Pancreas (tissue), 10 donors: ENCODE measurements at regions not wholly inside any gene's neighbourhood (a gene's known extent, or its start where the extent isn't known, plus 50 kb on each side); places are given as distances from the start of the nearest gene placed in this dataset.
"Not testable (repeated sequence)": the region's sequence is repeated elsewhere in the genome, so short reads cannot be mapped to it uniquely, and the experiment has no call there.

Source experiments
- ATAC-seq, 4 donors: fragments of 200-7000 bp; cut with Tn5 transposase; one replicate each; pipeline versions ENCODE4 v1.8.0 to v1.9.1; 2020; ENCODE audit warnings: mild to moderate bottlenecking in 4 of 4, moderate library complexity in 4 of 4
- DNase-seq, 6 donors: peaks; one replicate each; pipeline ENCODE4 v3.0.0-alpha.2; 2020
- FAIRE-seq: peaks from 2 replicates; lab custom pipeline; 2012; peaks lifted over from hg19 to GRCh38; lab: Jason Lieb, UNC
- H3K27ac ChIP-seq, 4 donors: fragments of 200-600 bp; sonication (generic); 1 replicate in 3 of 4; 2 replicates in 1 of 4; pipeline versions ENCODE4 v1.5.0 to v1.8.0; 2020
- H3K27me3 ChIP-seq, 4 donors: fragments of 200-600 bp; one replicate each; pipeline ENCODE4 v1.8.0; 2021
- H3K36me3 ChIP-seq, 3 donors: fragments of 200-600 bp; sonication (generic) in 1 of 3; one replicate each; pipeline versions ENCODE4 v1.5.0 to v1.8.0; 2020 to 2021
- H3K4me1 ChIP-seq, 3 donors: fragments of 200-600 bp; one replicate each; pipeline ENCODE4 v1.8.0; 2021
- H3K4me3 ChIP-seq, 4 donors: fragments of 200-600 bp; sonication (generic) in 2 of 4; one replicate each; pipeline versions ENCODE4 v1.5.0 to v1.8.0; 2020 to 2021
- H3K9me3 ChIP-seq, 4 donors: fragments of 200-600 bp; one replicate each; pipeline ENCODE4 v1.8.0; 2021
- WGBS, 2 donors: extraction: QIAGEN DNeasy Blood & Tissue Kit; methylation state at CpG; one replicate each; pipeline ENCODE4 v1.1.7; 2013; 5-methylcytosine and 5-hydroxymethylcytosine counted together
- intact Hi-C, 3 donors: fragments of 100-400 bp; cut with DNase I; formaldehyde crosslinking; loops; one replicate each; pipeline versions ENCODE4 v1.11.1 to v1.14.2; 2022
- TF ChIP-seq, protein P1 (sequence below), 4 donors: fragments of 200-600 bp; sonication (generic) in 3 of 4; IDR thresholded peaks; one replicate each; pipeline versions ENCODE4 v1.5.0 to v1.8.0; 2021; ENCODE audit warnings: antibody characterized with exemption in 4 of 4
- donor health status: healthy with polysubstance abuse.
- donor health status: DM: no; HTN: no; CAD: no; lungs with moderate emphysema.
- donor health status: DM: no; HTN: no; CAD: no.
- donor health status: control.
- donor health status: control.
- donor health status: Bipolar disorder and iron deficiency.
- donor health status: DM: yes; HTN: yes; CAD: no.
- donor health status: DM: no; HTN: no; CAD: no.
- donor health status: DM: no; HTN: no; CAD: no.
- donor health status: DM: yes; HTN: yes; CAD: no.

DNA sequence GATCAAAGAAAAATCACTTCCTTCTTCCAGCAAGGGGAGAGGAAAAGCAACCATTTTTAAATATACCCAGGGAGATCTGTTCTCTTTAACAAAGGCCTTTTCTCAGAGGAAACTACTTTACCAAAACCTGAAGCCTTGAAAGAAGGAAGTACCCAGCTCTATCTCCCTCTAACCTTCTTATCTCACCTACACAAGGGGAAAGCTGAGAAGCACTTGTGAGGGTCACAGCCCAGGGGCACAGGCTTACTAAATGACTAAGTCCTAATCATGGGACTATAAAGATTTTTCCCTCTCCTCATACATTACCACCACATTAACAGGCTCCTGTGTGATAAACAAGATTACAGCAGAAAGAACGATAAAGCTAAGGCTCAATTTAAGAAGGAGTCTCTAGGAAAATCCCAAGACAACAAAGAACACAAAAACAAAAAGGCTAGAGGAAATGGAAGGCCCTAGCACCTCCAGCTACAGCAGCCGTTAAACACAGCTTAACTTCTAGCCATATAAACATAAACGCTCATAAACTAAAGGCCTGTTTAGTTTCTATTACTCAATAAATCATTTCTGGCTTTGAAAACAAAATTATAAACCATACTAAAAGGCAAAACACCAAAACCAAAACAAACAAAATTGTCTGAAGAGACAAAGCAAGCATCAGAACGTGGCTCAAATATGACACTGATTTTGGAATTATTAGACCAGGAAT, 284.9 kb upstream of the ECI2 start:
- no peaks in the 10 kb centered on the region for H3K4me1 ChIP-seq
- no peak overlapping the region for H3K4me3 ChIP-seq
- no peaks in the 10 kb centered on the region for H3K9me3 ChIP-seq
- DNase-seq (no peak), FAIRE-seq (no peak), ATAC-seq (no peak)
- H3K27ac ChIP-seq = no peak overlapping the region
- H3K36me3 ChIP-seq = no peaks in the 10 kb centered on the region
- TF ChIP-seq, protein P1, sequence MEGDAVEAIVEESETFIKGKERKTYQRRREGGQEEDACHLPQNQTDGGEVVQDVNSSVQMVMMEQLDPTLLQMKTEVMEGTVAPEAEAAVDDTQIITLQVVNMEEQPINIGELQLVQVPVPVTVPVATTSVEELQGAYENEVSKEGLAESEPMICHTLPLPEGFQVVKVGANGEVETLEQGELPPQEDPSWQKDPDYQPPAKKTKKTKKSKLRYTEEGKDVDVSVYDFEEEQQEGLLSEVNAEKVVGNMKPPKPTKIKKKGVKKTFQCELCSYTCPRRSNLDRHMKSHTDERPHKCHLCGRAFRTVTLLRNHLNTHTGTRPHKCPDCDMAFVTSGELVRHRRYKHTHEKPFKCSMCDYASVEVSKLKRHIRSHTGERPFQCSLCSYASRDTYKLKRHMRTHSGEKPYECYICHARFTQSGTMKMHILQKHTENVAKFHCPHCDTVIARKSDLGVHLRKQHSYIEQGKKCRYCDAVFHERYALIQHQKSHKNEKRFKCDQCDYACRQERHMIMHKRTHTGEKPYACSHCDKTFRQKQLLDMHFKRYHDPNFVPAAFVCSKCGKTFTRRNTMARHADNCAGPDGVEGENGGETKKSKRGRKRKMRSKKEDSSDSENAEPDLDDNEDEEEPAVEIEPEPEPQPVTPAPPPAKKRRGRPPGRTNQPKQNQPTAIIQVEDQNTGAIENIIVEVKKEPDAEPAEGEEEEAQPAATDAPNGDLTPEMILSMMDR (IDR thresholded peaks at IDR 0.05) = no peak
- no peaks in the 10 kb centered on the region for H3K27me3 ChIP-seq
- intact Hi-C loops = no loop called here
- 59 to 79% methylated on average over 4 of the region's 4 CpGs for WGBS, 2 donors

DNA sequence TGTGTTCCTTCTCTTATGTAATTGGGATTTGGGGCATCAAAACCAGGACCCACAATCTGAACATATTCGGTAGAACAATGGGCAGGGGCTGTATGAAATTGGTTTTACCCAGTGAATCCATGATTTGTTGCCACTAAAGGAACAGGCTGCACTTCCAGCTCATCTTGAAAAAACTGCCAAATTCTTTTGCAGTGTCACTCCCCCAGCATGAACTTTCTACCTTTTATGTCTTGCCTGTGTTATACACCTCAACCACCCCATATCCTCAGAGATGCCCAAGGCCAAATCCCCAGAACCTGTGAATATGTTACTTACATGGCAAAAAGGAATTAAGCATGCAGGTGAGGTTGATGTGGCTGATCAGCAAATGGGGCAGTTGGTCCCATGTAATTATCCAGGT, 280.2 kb upstream of the ECI2 start:
- no peak overlapping the region for H3K4me3 ChIP-seq
- no peaks in the 10 kb centered on the region for H3K27me3 ChIP-seq
- intact Hi-C loops = no loop called here
- no peaks in the 10 kb centered on the region for H3K9me3 ChIP-seq
- no peak for ATAC-seq
- WGBS, 2 donors = 0 to 43% methylated on average over 1 of the region's 1 CpG
- FAIRE-seq = no peak
- no peak overlapping the region for H3K27ac ChIP-seq
- TF ChIP-seq, protein P1 (IDR thresholded peaks at IDR 0.05) = no peak
- H3K36me3 ChIP-seq = no peaks in the 10 kb centered on the region
- no peaks in the 10 kb centered on the region for H3K4me1 ChIP-seq
- no peak for DNase-seq

DNA sequence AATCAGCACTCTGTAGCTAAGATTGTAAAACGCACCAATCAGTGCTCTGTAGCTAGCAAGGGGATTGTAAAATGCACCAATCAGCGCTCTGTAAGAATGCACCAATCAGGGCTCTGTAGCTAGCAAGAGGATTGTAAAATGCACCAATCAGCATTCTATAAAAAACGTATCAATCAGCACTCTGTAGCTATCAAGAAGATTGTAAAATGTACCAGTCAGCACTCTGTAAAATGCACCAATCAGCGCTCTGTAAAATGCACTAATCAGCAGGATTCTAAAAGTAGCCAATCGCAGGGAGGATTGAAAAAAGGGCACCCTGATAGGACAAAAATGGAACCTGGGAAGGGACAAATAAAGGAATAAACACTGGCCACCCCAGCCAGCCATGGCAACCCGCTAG, 278.7 kb upstream of the ECI2 start:
- WGBS, 2 donors = 46 to 71% methylated on average over 6 of the region's 6 CpGs
- FAIRE-seq, intact Hi-C loops: not testable (repeated sequence)

DNA sequence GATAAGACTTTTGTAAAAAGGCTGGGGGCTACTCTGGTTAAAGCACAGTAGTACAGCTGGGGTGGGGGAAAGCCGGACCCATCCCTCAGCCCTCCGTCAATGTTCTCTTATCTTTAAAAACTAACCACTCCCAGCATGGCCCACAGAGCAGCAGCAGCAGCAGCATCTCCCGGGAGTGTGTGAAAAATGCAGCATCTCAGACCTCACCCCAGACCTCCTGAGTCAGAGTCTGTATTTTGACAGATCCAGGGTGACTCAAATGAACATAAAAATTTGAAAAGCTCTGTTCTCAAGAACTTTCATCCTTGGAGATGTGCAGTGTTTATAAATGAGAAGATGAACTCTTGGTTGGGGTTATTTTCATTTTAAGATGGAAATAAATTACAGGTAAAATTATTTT, 277.7 kb upstream of the ECI2 start:
- ATAC-seq (no peak), DNase-seq (no peak), FAIRE-seq (no peak)
- 42 to 59% methylated on average over 3 of the region's 3 CpGs for WGBS, 2 donors
- Histone ChIP-seq H3K4me1 (no peaks in the 10 kb centered on the region), H3K9me3 (no peaks in the 10 kb centered on the region), H3K27me3 (no peaks in the 10 kb centered on the region), H3K27ac (no peak overlapping the region), H3K36me3 (no peaks in the 10 kb centered on the region), H3K4me3 (no peak overlapping the region)
- TF ChIP-seq, protein P1 (IDR thresholded peaks at IDR 0.05) = no peak
- intact Hi-C loops = no loop called here

More for the DNA sequence above, 278.7 kb upstream of the ECI2 start:
- not testable (repeated sequence) for H3K27ac ChIP-seq, DNase-seq, H3K27me3 ChIP-seq, H3K9me3 ChIP-seq, ATAC-seq, H3K4me1 ChIP-seq, H3K4me3 ChIP-seq, H3K36me3 ChIP-seq

DNA sequence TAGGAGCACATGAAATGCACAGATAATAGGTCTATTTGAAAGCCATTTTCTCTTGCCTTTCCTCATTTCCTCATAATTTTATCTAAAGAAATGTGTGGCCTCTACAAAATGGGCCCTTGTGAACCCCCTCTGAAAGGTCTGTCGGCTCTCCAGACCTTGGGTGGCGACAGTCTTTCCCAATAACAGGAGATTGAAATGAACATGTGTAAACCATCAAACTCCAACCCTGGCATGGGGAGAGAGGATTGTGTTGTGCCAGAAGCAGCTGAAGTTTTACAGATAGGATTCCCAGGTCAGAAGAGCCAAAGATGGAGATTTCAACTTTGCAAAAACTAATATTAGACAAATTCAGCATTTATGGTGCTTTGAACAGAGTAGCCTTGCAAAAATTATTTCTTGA, 277.1 kb upstream of the ECI2 start:
- 75 to 85% methylated on average over 2 of the region's 2 CpGs for WGBS, 2 donors
- no peak for ATAC-seq
- TF ChIP-seq, protein P1 (IDR thresholded peaks at IDR 0.05) = no peak
- DNase-seq = no peak
- Histone ChIP-seq H3K4me1 (no peaks in the 10 kb centered on the region), H3K4me3 (no peak overlapping the region), H3K9me3 (no peaks in the 10 kb centered on the region), H3K36me3 (no peaks in the 10 kb centered on the region), H3K27ac (no peak overlapping the region), H3K27me3 (no peaks in the 10 kb centered on the region)
- intact Hi-C loops = no loop called here
- no peak for FAIRE-seq
